ENCODE measurements at regions not wholly inside any gene's neighbourhood (a gene's known extent, or its start where the extent isn't known, plus 50 kb on each side); places are given as distances from the start of the nearest gene placed in this dataset.

GRCh38 chr3:536417-536813 lies 339.9 kb downstream of the CHL1 start:
- ATAC-seq: no peak
- H3K27me3 ChIP-seq: no peaks in the 10 kb centered on the region
- H3K4me3 ChIP-seq: peak overlapping the region in 1 of 3 donors; percentile 28
- no peaks in the 10 kb centered on the region for H3K9me3 ChIP-seq
- H3K4me1 ChIP-seq: no peaks in the 10 kb centered on the region
- no peaks in the 10 kb centered on the region for H3K36me3 ChIP-seq
- H3K27ac ChIP-seq: no peak overlapping the region
- 58% methylated on average over 6 of the region's 6 CpGs for WGBS (ENCODE audit: insufficient coverage, low coverage, low lambda C conversion rate, missing lambda C conversion rate)
- no peak for TF ChIP-seq POLR2A (IDR thresholded peaks at IDR 0.05)
- TF ChIP-seq CTCF (IDR thresholded peaks at IDR 0.05): no peak
- intact Hi-C loops (cut with DNase I): no loop called here
- DNase-seq: no peak

GRCh38 chr3:541062-541801 lies 344.7 kb downstream of the CHL1 start:
- TF ChIP-seq POLR2A (IDR thresholded peaks at IDR 0.05): no peak
- no peak for TF ChIP-seq CTCF (IDR thresholded peaks at IDR 0.05)
- H3K4me3 ChIP-seq: no peak overlapping the region
- intact Hi-C loops (cut with DNase I): no loop called here
- no peaks in the 10 kb centered on the region for H3K4me1 ChIP-seq
- DNase-seq (no peak), ATAC-seq (no peak)
- H3K27ac ChIP-seq: no peak overlapping the region
- H3K36me3 ChIP-seq: no peaks in the 10 kb centered on the region
- no peaks in the 10 kb centered on the region for H3K9me3 ChIP-seq
- WGBS (ENCODE audit: insufficient coverage, low coverage, low lambda C conversion rate, missing lambda C conversion rate): 50% methylated on average over 12 of the region's 12 CpGs
- H3K27me3 ChIP-seq: no peaks in the 10 kb centered on the region

- DNase-seq (no peak), ATAC-seq (no peak)
- WGBS (ENCODE audit: insufficient coverage, low coverage, low lambda C conversion rate, missing lambda C conversion rate): 27% methylated on average over 3 of the region's 3 CpGs
- intact Hi-C loops (cut with DNase I): no loop called here
- no peaks in the 10 kb centered on the region for H3K9me3 ChIP-seq
- no peak overlapping the region for H3K27ac ChIP-seq
- H3K27me3 ChIP-seq: no peaks in the 10 kb centered on the region
- H3K4me3 ChIP-seq: no peak overlapping the region
- TF ChIP-seq CTCF (IDR thresholded peaks at IDR 0.05) (no peak), POLR2A (IDR thresholded peaks at IDR 0.05) (no peak)
- no peaks in the 10 kb centered on the region for H3K36me3 ChIP-seq
- no peaks in the 10 kb centered on the region for H3K4me1 ChIP-seq
These were observed 345.5 kb downstream of the CHL1 start for GRCh38 chr3:542021-542420.

GRCh38 chr3:549636-550035 lies 353.1 kb downstream of the CHL1 start:
- no peak for DNase-seq

More at GRCh38 chr3:549636-550035, 353.1 kb downstream of the CHL1 start:
- H3K27me3 ChIP-seq: no peaks in the 10 kb centered on the region
- 69% methylated on average over 2 of the region's 2 CpGs for WGBS (ENCODE audit: insufficient coverage, low coverage, low lambda C conversion rate, missing lambda C conversion rate)
- intact Hi-C loops (cut with DNase I): no loop called here
- H3K27ac ChIP-seq: no peak overlapping the region
- ATAC-seq: no peak
- no peak for TF ChIP-seq CTCF (IDR thresholded peaks at IDR 0.05)
- no peak for TF ChIP-seq POLR2A (IDR thresholded peaks at IDR 0.05)
- no peaks in the 10 kb centered on the region for H3K36me3 ChIP-seq
- no peaks in the 10 kb centered on the region for H3K4me1 ChIP-seq
- H3K9me3 ChIP-seq: no peaks in the 10 kb centered on the region
- H3K4me3 ChIP-seq: no peak overlapping the region

Measured in right lobe of liver (tissue), 6 donors.